ENCODE measurements at regions not wholly inside any gene's neighbourhood (a gene's known extent, or its start where the extent isn't known, plus 50 kb on each side); places are given as distances from the start of the nearest gene placed in this dataset.
"Not testable (repeated sequence)": the region's sequence is repeated elsewhere in the genome, so short reads cannot be mapped to it uniquely, and the experiment has no call there.

- DNase-seq (ENCODE audit: low read depth in 2 of 2): not testable (repeated sequence)
Measured at GRCh38 chr12:43192442-43192841, 359.6 kb downstream of the ADAMTS20 start.

- DNase-seq (ENCODE audit: low read depth in 2 of 2): no peak
Measured at GRCh38 chr12:43180242-43180641, 371.8 kb downstream of the ADAMTS20 start.

- no peak for DNase-seq (ENCODE audit: low read depth in 2 of 2)
Measured at GRCh38 chr12:43179486-43179885, 372.5 kb downstream of the ADAMTS20 start.

GRCh38 chr12:43177276-43177675 lies 374.7 kb downstream of the ADAMTS20 start:
- no peak for DNase-seq (ENCODE audit: low read depth in 2 of 2)

DNA sequence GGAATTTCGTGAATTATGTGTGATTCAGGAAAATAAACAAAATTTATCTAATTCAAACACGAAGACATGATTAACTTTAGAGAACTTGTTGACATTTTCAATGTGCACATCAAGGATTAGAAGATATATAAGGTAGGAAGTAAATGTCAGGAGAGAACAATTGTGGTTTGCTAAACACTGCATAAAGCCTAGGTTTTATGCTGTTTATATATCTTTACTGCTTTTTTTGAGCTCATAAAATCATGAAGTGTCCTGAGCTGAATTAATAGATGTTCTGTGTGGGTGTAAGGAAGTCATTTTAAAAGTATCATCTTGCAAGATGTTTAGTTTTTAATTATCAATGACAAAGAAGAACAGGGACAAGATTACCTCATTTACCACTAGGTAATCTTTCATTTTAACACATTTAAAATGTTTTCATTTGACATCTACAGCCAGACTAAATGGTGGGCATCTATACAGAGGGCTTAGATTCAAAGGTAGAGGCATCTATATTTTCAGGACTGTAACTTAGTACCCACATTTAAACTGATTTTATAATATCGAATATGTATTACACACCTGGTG lies 382.8 kb downstream of the ADAMTS20 start:
- DNase-seq (ENCODE audit: low read depth in 2 of 2): no peak

GRCh38 chr12:43167691-43168090 lies 384.3 kb downstream of the ADAMTS20 start:
- peak in 1 of 2 donors; percentile 44 for DNase-seq (ENCODE audit: low read depth in 2 of 2)

DNA sequence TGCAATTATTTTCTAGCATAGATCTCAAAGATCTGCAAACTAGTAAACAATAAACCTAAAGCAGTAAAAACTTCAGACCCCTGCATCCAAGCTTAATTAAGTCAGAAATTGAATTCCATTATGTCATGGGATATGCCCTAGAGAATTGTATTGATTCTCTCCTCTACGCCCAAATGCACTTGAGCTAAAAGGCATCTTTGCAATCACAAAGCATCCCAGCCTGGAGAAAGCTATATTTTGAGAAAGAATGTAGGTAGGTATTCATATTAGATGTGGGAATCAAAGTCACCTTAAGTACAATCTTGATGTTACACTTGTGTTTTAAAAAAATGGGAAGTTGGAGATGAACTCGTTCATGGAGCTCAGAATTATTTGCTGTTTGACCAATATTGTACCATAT lies 386.7 kb downstream of the ADAMTS20 start:
- DNase-seq (ENCODE audit: low read depth in 2 of 2): no peak

- no peak for DNase-seq (ENCODE audit: low read depth in 2 of 2)
Measured at GRCh38 chr12:43162138-43162537, 389.9 kb downstream of the ADAMTS20 start.

GRCh38 chr12:43159506-43159905 lies 392.5 kb downstream of the ADAMTS20 start:
- DNase-seq (ENCODE audit: low read depth in 2 of 2): no peak

DNA sequence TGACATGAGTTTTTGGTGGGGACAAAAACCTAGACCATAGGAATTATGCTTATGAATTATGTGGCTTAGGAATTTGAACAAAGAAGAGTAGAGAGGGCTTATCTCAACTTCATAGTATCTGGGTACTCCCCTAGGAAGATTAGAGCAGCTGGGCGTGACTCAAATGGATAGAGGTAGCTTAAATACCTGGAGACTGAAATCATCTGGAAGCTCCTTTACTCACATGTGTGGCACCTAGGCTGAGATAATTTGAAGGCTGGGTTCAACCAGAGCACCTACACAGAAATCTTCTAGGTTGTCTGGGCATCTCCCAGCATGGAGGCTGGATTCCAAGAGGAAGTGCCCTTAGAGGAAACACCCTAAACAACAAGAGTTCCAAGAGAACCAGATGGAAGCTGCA lies 393.9 kb downstream of the ADAMTS20 start:
- DNase-seq (ENCODE audit: low read depth in 2 of 2): no peak

DNA sequence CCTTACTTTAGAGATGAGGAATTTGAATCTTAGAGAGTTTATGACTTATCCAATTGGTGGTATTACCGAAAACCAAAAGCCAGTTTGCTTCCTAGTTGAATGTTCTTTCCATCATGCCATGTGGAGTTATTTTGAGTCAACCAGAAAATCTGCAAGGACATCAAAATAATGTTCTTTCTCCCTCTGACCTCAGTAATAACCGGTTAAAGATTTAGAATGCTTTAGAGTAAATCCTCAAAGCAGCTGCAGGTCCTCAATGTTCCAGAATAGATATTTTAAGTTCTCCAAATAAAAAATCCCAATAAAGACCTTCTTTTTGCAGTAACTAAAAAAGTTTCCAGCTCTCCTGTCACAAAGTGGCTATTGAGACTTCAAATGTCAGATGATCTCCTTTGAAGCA lies 396.6 kb downstream of the ADAMTS20 start:
- DNase-seq (ENCODE audit: low read depth in 2 of 2): no peak

DNA sequence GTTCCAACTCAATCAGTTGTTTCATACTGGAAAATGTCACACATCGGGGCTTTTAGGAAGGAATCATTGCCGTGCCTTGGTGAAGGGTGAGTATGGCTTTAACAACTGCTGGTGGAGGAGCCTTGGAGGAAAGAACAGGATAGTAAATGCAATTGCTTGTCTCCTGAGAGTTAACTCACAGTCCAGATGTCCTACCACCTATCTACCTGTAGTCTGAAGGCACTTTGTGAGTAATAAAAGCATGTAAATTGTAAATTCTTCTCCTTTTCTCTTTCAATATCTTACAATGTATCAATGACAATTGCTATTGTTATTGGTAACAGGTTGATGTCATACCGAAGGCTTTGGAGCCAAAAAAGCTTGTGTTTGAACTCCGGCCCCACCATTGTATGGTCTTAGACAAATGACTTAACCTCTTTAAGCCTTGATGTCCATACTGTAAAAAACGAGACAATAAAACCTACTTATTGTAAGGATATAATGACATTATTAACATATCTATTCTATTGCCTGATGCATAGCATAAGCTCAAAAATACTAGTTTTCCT lies 397.4 kb downstream of the ADAMTS20 start:
- DNase-seq (ENCODE audit: low read depth in 2 of 2): no peak

DNA sequence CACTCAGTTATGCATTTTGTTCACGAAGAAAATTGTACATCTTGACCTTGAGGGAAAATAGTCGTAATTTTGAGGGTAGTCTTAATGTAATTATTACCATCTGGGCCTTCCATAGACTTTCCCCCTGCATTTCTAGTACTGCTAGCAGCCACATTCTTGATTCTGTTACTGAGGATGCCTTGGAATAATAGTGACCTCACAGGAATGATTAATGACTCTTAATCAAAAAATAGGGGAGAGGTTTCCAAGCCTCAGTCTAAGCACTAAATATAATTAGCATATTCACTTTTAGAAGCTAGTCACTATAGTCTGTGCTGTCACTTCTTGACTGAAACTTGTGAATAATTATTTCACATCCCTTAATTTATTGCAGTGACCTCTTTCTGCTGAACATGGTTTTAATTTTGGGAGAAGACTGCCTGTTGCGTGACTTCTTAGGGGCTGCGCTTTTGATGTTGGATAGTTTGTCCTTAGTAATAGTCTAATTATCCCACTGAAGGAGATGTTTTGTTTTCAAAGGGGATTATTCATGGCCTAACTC lies 400.5 kb downstream of the ADAMTS20 start:
- no peak for DNase-seq (ENCODE audit: low read depth in 2 of 2)

DNA sequence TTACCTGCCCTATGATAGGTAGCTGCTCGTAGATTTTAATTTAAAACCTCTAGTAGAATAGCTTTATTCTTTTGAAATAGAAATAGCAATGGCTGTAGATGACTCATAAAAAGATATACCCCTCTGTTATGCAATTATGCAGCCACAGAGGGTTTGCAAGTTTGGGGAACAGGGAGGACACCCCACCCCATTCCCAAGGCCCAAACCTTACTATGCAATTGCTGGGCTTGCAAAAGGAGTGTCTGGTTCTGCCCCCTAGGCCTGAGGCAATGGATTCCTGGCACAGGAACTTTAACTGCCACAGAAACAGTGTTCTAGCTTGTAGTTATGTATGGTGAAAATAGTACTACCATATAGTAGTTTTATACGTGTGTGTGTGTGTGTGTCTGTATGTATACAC lies 403.3 kb downstream of the ADAMTS20 start:
- DNase-seq (ENCODE audit: low read depth in 2 of 2): no peak

- DNase-seq (ENCODE audit: low read depth in 2 of 2): no peak
Measured at GRCh38 chr12:43147878-43148277, 404.1 kb downstream of the ADAMTS20 start.

DNA sequence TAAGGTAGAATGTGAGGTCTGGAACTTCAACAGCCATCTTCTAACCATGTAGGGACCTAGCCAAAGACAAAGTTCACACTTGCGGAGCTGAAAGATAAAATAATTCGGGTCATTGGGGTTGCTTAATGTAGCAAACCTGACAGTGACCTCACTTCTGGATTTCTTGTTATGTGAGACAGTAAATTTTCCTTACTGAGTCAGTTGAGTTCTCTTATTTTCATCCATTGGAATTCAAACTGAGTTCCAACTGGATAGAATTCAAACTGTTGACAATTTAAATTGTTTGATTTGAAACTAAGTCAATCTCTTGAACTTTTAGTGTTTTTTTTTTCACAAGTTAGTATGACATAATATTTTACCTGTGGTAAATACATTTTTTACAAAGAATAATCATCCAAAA lies 406.5 kb downstream of the ADAMTS20 start:
- no peak for DNase-seq (ENCODE audit: low read depth in 2 of 2)

DNA sequence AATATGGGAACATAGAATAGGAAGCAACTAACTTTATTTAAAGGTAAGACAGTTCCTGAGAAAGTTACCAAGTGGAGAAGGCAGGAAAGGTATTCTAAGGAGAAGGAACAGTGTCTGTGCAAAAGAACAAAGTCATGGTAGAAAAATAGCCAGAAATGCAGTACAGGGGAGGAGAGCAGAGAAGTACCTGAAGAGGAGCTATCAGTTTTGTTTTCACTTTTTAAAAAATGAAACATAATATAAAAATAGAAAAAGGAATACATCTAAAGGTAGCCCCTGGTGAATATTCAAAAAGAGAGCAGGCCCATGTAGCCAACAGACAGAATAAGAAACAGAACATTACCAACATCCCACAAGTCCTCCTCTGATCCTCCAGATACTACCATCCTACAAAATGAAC lies 408.7 kb downstream of the ADAMTS20 start:
- no peak for DNase-seq (ENCODE audit: low read depth in 2 of 2)

DNA sequence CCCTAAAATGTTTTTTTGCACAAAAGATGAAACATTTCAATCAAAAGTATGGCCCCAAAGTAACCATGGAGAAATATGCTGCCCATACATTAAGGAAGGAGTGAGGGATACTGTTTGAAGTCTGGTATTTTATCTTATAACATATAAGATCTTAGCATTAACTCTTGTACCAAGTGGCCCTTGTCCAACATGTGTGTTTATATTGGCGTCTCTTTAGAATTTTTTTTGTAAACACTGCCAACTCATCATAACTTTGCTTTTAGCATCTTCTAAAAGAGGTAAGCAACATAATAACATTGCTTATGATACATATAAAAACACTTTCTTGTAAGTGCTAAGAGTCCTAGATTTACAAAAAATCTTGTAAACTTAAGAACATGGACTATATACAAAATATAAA lies 419.7 kb downstream of the ADAMTS20 start:
- DNase-seq (ENCODE audit: low read depth in 2 of 2): peak in 1 of 2 donors; percentile 26

DNA sequence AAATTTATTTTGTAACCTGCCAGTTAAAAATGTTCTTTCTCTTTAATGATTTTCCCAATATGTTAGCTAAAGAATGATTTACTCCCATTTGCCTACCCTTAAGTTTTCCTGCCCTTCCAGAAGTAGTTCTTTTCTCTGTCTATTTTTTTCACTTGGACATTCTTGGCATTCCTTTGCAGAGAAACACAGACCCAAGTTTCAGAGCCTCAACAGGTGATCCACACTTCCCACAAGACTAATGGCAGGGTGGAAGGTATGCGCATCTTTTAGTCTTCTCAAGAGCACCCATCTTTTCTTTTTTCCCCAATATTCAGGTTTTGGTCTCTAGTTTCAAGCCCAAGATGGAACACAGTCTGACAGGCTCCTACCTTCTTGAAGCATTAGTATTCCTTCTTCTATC lies 420.7 kb downstream of the ADAMTS20 start:
- DNase-seq (ENCODE audit: low read depth in 2 of 2): no peak

- no peak for DNase-seq (ENCODE audit: low read depth in 2 of 2)
Measured at GRCh38 chr12:43127886-43128549, 424.0 kb downstream of the ADAMTS20 start.

DNA sequence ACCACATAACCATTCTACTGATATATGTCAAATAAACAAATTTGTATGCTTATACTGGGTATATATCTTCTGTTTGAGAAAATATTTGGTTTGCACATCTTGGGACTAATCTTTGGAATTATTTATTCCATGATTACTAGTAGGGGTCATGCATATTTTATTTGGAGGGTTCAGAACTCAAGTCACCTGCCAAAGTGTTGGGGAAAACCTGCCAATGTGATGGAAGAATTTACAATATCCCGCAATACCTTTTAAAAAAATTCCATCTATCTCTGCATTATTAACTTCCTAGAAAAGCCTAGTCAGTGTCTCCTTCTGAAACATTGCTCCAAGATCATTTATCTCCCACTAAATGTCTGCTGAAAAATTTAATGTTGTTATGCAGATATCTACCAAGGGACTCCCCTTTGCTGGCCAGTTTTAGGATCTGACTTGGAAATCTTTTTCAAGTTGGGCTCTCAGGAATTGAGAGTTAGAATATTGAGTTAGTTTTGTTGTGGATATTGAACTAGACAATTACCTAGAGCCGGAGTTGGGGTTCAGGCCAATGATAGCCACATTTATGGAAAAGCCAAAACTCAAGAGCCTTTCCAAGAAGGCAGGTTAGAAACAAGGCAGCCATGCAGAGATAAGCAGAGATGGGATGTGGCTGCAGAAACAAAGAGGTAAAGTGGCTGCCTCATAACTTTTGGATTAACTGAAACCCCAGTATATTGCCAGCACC lies 425.2 kb downstream of the ADAMTS20 start:
- DNase-seq (ENCODE audit: low read depth in 2 of 2): no peak

GRCh38 chr12:43123461-43123860 lies 428.5 kb downstream of the ADAMTS20 start:
- no peak for DNase-seq (ENCODE audit: low read depth in 2 of 2)

Measured in dermis microvascular lymphatic vessel endothelial cell (primary cell).